ENCODE measurements at regions not wholly inside any gene's neighbourhood (a gene's known extent, or its start where the extent isn't known, plus 50 kb on each side); places are given as distances from the start of the nearest gene placed in this dataset.

DNA sequence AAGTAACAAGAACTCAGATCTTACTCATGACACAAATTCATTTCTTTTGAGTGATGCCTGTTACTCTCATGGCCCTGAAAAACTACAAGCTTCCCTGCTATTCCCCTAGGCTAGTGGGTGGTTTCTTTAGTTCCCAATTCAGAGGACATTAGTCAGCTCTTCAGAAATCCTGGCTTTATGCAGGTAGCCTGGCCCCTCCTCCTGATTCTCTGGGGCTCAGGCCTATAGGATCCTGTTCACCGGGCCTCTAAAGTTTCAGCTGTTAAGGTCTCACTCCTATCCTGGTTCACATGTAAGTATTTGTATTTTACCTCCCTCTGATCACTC lies 87.3 kb upstream of the IRX5 start:
- Histone ChIP-seq H3K27me3 (ENCODE audit: low read depth) (no peaks in the 10 kb centered on the region), H3K27ac (no peak overlapping the region), H3K4me1 (no peaks in the 10 kb centered on the region), H3K4me3 (no peak overlapping the region), H3K36me3 (no peaks in the 10 kb centered on the region), H3K9me3 (peaks cover 8% of the 10 kb centered on the region)
- TF ChIP-seq, protein P1, sequence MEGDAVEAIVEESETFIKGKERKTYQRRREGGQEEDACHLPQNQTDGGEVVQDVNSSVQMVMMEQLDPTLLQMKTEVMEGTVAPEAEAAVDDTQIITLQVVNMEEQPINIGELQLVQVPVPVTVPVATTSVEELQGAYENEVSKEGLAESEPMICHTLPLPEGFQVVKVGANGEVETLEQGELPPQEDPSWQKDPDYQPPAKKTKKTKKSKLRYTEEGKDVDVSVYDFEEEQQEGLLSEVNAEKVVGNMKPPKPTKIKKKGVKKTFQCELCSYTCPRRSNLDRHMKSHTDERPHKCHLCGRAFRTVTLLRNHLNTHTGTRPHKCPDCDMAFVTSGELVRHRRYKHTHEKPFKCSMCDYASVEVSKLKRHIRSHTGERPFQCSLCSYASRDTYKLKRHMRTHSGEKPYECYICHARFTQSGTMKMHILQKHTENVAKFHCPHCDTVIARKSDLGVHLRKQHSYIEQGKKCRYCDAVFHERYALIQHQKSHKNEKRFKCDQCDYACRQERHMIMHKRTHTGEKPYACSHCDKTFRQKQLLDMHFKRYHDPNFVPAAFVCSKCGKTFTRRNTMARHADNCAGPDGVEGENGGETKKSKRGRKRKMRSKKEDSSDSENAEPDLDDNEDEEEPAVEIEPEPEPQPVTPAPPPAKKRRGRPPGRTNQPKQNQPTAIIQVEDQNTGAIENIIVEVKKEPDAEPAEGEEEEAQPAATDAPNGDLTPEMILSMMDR (IDR thresholded peaks at IDR 0.05): no peak
- ATAC-seq (no peak), DNase-seq (no peak)
- intact Hi-C loops (cut with DNase I): no loop called here

DNA sequence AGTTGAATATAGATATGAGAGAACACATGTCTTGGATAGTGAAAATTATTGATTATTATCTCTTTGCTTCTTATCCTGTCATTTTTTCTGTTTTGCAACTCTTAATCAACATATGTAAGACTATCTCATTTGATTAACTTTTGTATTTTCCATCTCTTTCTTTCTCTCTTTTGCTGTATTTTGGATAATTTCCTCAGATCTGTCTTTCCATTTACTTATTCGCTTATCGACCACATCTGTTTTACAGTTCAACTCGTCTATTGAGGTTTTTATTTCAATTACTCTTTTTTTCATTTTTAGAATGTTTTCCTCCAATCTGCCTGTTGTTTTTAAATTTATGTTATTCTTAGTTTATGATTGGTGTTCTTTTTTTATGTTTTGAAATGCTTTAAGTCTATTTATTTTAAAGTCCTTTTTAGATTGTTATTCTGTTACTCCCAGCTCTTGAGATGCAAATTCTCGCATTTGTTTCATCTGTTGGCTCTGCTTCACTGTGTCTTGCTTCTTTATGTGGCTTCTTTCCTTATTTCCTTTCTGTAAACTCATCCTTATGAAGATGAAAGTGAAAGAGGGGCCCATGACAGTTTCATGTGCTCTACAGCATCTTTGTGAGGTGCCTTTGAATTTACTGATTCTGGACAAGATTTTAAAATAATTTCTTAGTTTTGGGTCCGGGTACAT lies 87.8 kb upstream of the IRX5 start:
- H3K4me3 ChIP-seq: no peak overlapping the region
- intact Hi-C loops (cut with DNase I): no loop called here
- no peaks in the 10 kb centered on the region for H3K4me1 ChIP-seq
- TF ChIP-seq, protein P1 (IDR thresholded peaks at IDR 0.05): no peak
- DNase-seq (no peak), ATAC-seq (no peak)
- H3K36me3 ChIP-seq: no peaks in the 10 kb centered on the region
- no peaks in the 10 kb centered on the region for H3K27me3 ChIP-seq (ENCODE audit: low read depth)
- peaks cover 8% of the 10 kb centered on the region for H3K9me3 ChIP-seq
- H3K27ac ChIP-seq: no peak overlapping the region

DNA sequence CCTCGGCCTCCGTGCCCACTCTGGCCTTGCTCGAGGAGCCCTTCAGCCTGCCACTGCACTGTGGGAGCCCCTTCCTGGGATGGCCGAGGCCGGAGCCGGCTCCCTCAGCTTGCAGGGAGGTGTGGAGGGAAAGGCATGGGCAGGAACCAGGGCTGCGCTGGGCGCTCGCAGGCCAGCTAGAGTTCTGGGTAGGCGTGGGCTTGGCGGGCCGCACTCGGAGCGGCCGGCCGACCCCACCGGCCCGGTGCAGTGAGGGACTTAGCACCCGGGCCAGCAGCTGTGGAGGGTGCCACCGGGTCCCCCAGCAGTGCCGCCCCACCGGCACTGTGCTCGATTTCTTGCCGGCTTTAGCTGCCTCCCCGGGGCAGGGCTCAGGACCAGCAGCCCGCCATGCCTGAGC lies 101.0 kb upstream of the IRX5 start:
- TF ChIP-seq, protein P1 (IDR thresholded peaks at IDR 0.05): no peak
- Histone ChIP-seq H3K36me3 (no peaks in the 10 kb centered on the region), H3K9me3 (no peaks in the 10 kb centered on the region), H3K27ac (no peak overlapping the region), H3K27me3 (ENCODE audit: low read depth) (no peaks in the 10 kb centered on the region), H3K4me3 (no peak overlapping the region), H3K4me1 (no peaks in the 10 kb centered on the region)
- ATAC-seq (no peak), DNase-seq (no peak)
- intact Hi-C loops (cut with DNase I): no loop called here

DNA sequence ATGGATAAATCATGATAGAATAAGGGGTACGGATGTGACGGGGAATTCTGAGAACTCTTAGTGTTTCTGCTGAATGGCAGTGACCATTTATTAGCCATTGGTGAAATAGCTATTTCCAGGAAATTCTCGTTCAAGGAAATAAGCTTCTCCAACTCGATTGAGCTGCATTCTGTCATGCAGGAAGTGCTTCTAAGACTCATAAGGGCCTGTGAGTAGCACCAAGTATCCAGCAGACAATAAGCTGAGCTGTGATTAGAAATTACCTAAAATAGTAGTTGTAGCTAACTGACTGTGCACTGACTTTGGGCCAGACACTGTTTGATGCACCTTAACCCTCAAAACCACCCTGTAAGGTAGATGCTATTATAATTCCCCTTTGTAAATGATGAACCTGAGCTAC lies 107.8 kb upstream of the IRX5 start:
- no peaks in the 10 kb centered on the region for H3K36me3 ChIP-seq
- intact Hi-C loops (cut with DNase I): no loop called here
- H3K4me3 ChIP-seq: no peak overlapping the region
- no peaks in the 10 kb centered on the region for H3K27me3 ChIP-seq (ENCODE audit: low read depth)
- TF ChIP-seq, protein P1 (IDR thresholded peaks at IDR 0.05): no peak
- H3K9me3 ChIP-seq: no peaks in the 10 kb centered on the region
- ATAC-seq (peak in 1 of 2 donors; percentile 59), DNase-seq (no peak)
- H3K27ac ChIP-seq: no peak overlapping the region
- no peaks in the 10 kb centered on the region for H3K4me1 ChIP-seq

DNA sequence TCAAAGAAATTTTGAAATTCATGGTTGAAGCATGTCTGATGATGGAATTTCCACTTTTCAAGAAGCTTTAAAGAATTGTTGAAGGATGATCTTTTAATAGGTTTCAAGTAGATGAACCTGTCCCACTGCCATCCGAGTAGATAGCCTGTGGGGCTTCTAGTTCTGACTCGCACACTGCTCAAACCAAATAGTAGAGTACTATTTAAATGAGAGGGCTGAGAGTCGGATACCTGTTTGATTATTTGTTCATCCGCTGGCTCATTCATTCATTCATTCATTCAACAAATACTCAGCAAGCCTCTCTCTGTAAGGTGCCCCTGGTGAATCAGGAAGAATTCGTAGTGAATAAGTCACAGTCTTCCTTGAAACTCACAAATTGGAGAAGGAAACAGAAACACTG lies 108.2 kb upstream of the IRX5 start:
- TF ChIP-seq, protein P1 (IDR thresholded peaks at IDR 0.05): no peak
- no peaks in the 10 kb centered on the region for H3K4me1 ChIP-seq
- H3K27me3 ChIP-seq (ENCODE audit: low read depth): no peaks in the 10 kb centered on the region
- no peaks in the 10 kb centered on the region for H3K36me3 ChIP-seq
- no peaks in the 10 kb centered on the region for H3K9me3 ChIP-seq
- no peak for DNase-seq
- no peak overlapping the region for H3K27ac ChIP-seq
- no peak overlapping the region for H3K4me3 ChIP-seq
- intact Hi-C loops (cut with DNase I): no loop called here
- no peak for ATAC-seq

DNA sequence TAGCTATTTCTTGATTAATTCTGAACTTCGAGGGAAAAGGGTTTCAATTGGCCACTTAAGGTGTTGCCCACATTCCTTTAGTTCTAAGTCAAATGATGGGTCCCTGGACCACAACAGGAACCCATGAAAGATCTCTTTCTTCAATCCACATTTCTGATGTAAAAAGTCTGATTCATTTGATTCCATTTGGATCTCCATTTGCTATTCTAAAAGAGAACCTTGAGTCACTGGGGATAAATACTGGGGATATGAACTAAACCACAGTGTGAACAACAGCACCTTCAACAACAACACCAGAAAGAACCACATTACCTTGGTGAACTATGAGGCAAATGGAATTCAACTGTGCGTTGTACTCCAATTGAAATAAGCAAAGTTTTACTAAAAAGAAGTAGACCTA lies 108.9 kb upstream of the IRX5 start:
- no peaks in the 10 kb centered on the region for H3K36me3 ChIP-seq
- TF ChIP-seq, protein P1 (IDR thresholded peaks at IDR 0.05): no peak
- intact Hi-C loops (cut with DNase I): no loop called here
- H3K4me3 ChIP-seq: no peak overlapping the region
- H3K4me1 ChIP-seq: no peaks in the 10 kb centered on the region
- no peaks in the 10 kb centered on the region for H3K9me3 ChIP-seq
- H3K27me3 ChIP-seq (ENCODE audit: low read depth): no peaks in the 10 kb centered on the region
- ATAC-seq: no peak
- H3K27ac ChIP-seq: no peak overlapping the region
- DNase-seq: no peak

Data from lower lobe of right lung (tissue), 2 donors.